K562 (cell line): ENCODE measurements at regions not wholly inside any gene's neighbourhood (a gene's known extent, or its start where the extent isn't known, plus 50 kb on each side); places are given as distances from the start of the nearest gene placed in this dataset.

Source experiments
- ATAC-seq: fragments of 200-7000 bp; cut with Tn5 transposase; 3 replicates; pipeline ENCODE4 v1.9.1; 2020; ENCODE audit warnings: moderate library complexity
- BruUV-seq: library from RNA; stranded (reverse); fragments of 400-500 nt; replicated peaks from 2 replicates; lab custom pipeline; 2021; lab: Mats Ljungman, UMichigan
- CTCF ChIA-PET: fragments of 300-600 bp; formaldehyde crosslinking; extraction: SDS; loops from one replicate; lab custom pipeline; 2021; ENCODE audit warnings: low intra/inter-chr PET ratio; lab: Yijun Ruan, JAX
- POLR2A ChIA-PET: fragments of 300-600, 350-650 bp; sonication (Branson Sonifier 250); formaldehyde crosslinking; extraction: SDS; loops from one replicate; lab custom pipeline; 2021; ENCODE audit warnings: antibody characterized with exemption, inconsistent platforms; lab: Yijun Ruan, JAX
- DNase-seq, 4 experiments: peaks; one replicate each; pipeline versions ENCODE4 v3.0.0 to v3.0.0-alpha.2; 2011 to 2018; ENCODE audit warnings: low spot score in 3 of 4, mixed read lengths in 3 of 4; ENCODE audit errors: extremely low read depth in 1 of 4
- FAIRE-seq: peaks from 2 replicates; lab custom pipeline; 2011; peaks lifted over from hg19 to GRCh38; lab: Jason Lieb, UNC
- H2AFZ ChIP-seq: 2 replicates; pipeline ENCODE4 v1.6.0; 2011; ENCODE audit warnings: low read depth, low read length, control low read depth, inconsistent platforms
- H3K27ac ChIP-seq: fragments of 200-600 bp; 3 replicates; pipeline ENCODE4 v1.8.0; 2011; ENCODE audit warnings: low read depth, mild to moderate bottlenecking, control low read depth, inconsistent platforms, low read length, moderate library complexity, mixed read lengths; ENCODE audit errors: extremely low read depth
- H3K27me3 ChIP-seq, 2 experiments: fragments of 300-600 bp in 1 of 2; 2 replicates in 1 of 2; 3 replicates in 1 of 2; pipeline versions ENCODE4 v1.6.0 to v1.8.0; 2011; ENCODE audit warnings: inconsistent platforms in 2 of 2, low read length in 2 of 2, mild to moderate bottlenecking in 1 of 2, mixed read lengths in 1 of 2, moderate library complexity in 1 of 2; ENCODE audit not compliant: control insufficient read depth in 2 of 2, insufficient read depth in 2 of 2
- H3K36me3 ChIP-seq: fragments of 300-600 bp; 3 replicates; pipeline ENCODE4 v1.8.0; 2011; ENCODE audit warnings: mild to moderate bottlenecking, low read length, inconsistent platforms; ENCODE audit not compliant: control insufficient read depth, insufficient read depth
- H3K4me1 ChIP-seq, 2 experiments: fragments of 200-600 bp in 1 of 2; replicated peaks in 1 of 2; 2 replicates in 1 of 2; 3 replicates in 1 of 2; pipeline versions ENCODE4 v1.5.1 to v1.8.0; 2011; ENCODE audit warnings: inconsistent platforms in 2 of 2, low read length in 2 of 2, mild to moderate bottlenecking in 1 of 2, mixed read lengths in 1 of 2, moderate library complexity in 1 of 2; ENCODE audit not compliant: control insufficient read depth in 2 of 2, insufficient read depth in 2 of 2
- H3K4me2 ChIP-seq: 2 replicates; pipeline ENCODE4 v1.6.1; 2011; ENCODE audit warnings: low read length, control low read depth, inconsistent platforms, mixed read lengths; ENCODE audit not compliant: insufficient read depth
- H3K4me3 ChIP-seq: fragments of 200-600 bp; sonication (generic), shearing (Covaris generic); 2 replicates; pipeline ENCODE4 v1.5.1; 2016; ENCODE audit warnings: control low read depth, inconsistent platforms
- H3K79me2 ChIP-seq: fragments of 200-600 bp; 3 replicates; pipeline ENCODE4 v1.8.0; 2011; ENCODE audit warnings: low read length, inconsistent platforms; ENCODE audit not compliant: control insufficient read depth, insufficient read depth
- H3K9ac ChIP-seq, 2 experiments: 2 replicates each; pipeline versions ENCODE4 v1.6.0 to v1.6.1; 2011; ENCODE audit warnings: low read depth in 2 of 2, low read length in 2 of 2, control low read depth in 1 of 2, inconsistent platforms in 1 of 2, mild to moderate bottlenecking in 1 of 2, mixed read lengths in 1 of 2; ENCODE audit not compliant: insufficient read depth in 1 of 2
- H3K9me1 ChIP-seq: one replicate; pipeline ENCODE4 v1.6.0; 2011; ENCODE audit warnings: inconsistent platforms, mild to moderate bottlenecking, low read length, moderate library complexity; ENCODE audit not compliant: control insufficient read depth, insufficient read depth
- H3K9me3 ChIP-seq: replicated peaks from 2 replicates; pipeline ENCODE4 v1.5.1; 2011; ENCODE audit warnings: low read depth, low read length, inconsistent platforms; ENCODE audit not compliant: control insufficient read depth, insufficient read depth
- H4K20me1 ChIP-seq: replicated peaks from 2 replicates; pipeline ENCODE4 v1.6.1; 2011; ENCODE audit warnings: low read length, inconsistent platforms, mixed read lengths; ENCODE audit not compliant: control insufficient read depth, insufficient read depth
- BRD9 ChIP-seq: fragments of 450-650 bp; IDR thresholded peaks from 2 replicates; pipeline ENCODE4 v1.6.1; 2018; ENCODE audit warnings: low read depth; ENCODE audit not compliant: partially characterized antibody
- CBFB ChIP-seq: sonication (generic); formaldehyde crosslinking; IDR thresholded peaks from 2 replicates; pipeline ENCODE4 v1.4.0; 2020; ENCODE audit warnings: mild to moderate bottlenecking, missing genetic modification reagents
- CCNT2 ChIP-seq: IDR thresholded peaks from 2 replicates; pipeline ENCODE4 v1.6.1; 2011; ENCODE audit warnings: borderline replicate concordance, low read depth, mild to moderate bottlenecking, moderate library complexity, mixed read lengths, low read length; ENCODE audit not compliant: insufficient read length; ENCODE audit errors: extremely low read depth
- ETV5 ChIP-seq: sonication (generic); formaldehyde crosslinking; IDR thresholded peaks from 2 replicates; pipeline ENCODE4 v1.4.0; 2020; ENCODE audit warnings: low read depth, mild to moderate bottlenecking, missing genetic modification reagents
- FIP1L1 ChIP-seq: fragments of 200-400 bp; formaldehyde crosslinking; IDR thresholded peaks from 2 replicates; pipeline ENCODE4 v1.6.1; 2018; ENCODE audit warnings: mild to moderate bottlenecking, low read depth, low read length; ENCODE audit not compliant: poor library complexity, severe bottlenecking
- GATAD2B ChIP-seq: fragments of 450-650 bp; IDR thresholded peaks from 2 replicates; pipeline ENCODE4 v1.6.1; 2017; ENCODE audit warnings: mild to moderate bottlenecking, borderline replicate concordance
- HDAC6 ChIP-seq: IDR thresholded peaks from 2 replicates; pipeline ENCODE4 v1.6.1; 2012; ENCODE audit warnings: low read depth, mild to moderate bottlenecking, control low read depth, inconsistent platforms, low read length, moderate library complexity
- HSF4 ChIP-seq: fragments of 250-450 bp; sonication (Bioruptor Pico); IDR thresholded peaks from 2 replicates; pipeline ENCODE4 v2.1.2; 2022; ENCODE audit warnings: mild to moderate bottlenecking, moderate library complexity, borderline replicate concordance
- LEF1 ChIP-seq: fragments of 450-650 bp; IDR thresholded peaks from 2 replicates; pipeline ENCODE4 v1.6.1; 2016; ENCODE audit warnings: mild to moderate bottlenecking
- NELFE ChIP-seq: IDR thresholded peaks from 2 replicates; pipeline ENCODE4 v1.6.1; 2011; ENCODE audit warnings: mild to moderate bottlenecking; ENCODE audit not compliant: insufficient read depth, insufficient read length
- NR3C1 ChIP-seq: sonication (generic); formaldehyde crosslinking; IDR thresholded peaks from 2 replicates; pipeline ENCODE4 v1.8.1; 2022; ENCODE audit warnings: missing genetic modification reagents
- PCBP1 ChIP-seq: fragments of 200-400 bp; formaldehyde crosslinking; IDR thresholded peaks from 2 replicates; pipeline ENCODE4 v1.6.1; 2018; ENCODE audit warnings: mild to moderate bottlenecking, low read depth, low read length; ENCODE audit not compliant: poor library complexity, severe bottlenecking
- PHF21A ChIP-seq: fragments of 450-650 bp; IDR thresholded peaks from 2 replicates; pipeline ENCODE4 v1.6.1; 2017; ENCODE audit warnings: low read depth, borderline replicate concordance
- SMARCA4 ChIP-seq: fragments of 450-650 bp; IDR thresholded peaks from 2 replicates; pipeline ENCODE4 v1.6.1; 2016
- ZBTB26 ChIP-seq: fragments of 450-650 bp; formaldehyde crosslinking; IDR thresholded peaks from 2 replicates; pipeline ENCODE4 v1.4.0; 2022; ENCODE audit warnings: missing genetic modification characterization
- ZNF124 ChIP-seq: sonication (generic); formaldehyde crosslinking; IDR thresholded peaks from 2 replicates; pipeline ENCODE4 v1.8.1; 2022; ENCODE audit warnings: missing genetic modification reagents
- ZNF764 ChIP-seq: fragments of 250-450 bp; sonication (Bioruptor Pico); IDR thresholded peaks from 2 replicates; pipeline ENCODE4 v1.4.0; 2020; ENCODE audit warnings: low read depth, mild to moderate bottlenecking, moderate library complexity
- WGBS: fragments of 100-300 bp; shearing (Covaris generic); methylation state at CpG from one replicate; pipeline ENCODE4 v1.1.6; 2016; ENCODE audit warnings: low coverage, mixed read lengths; ENCODE audit not compliant: insufficient coverage; ENCODE audit errors: missing lambda C conversion rate; 5-methylcytosine and 5-hydroxymethylcytosine counted together
- in situ Hi-C: fragments of 300-500 bp; cut with MboI; formaldehyde crosslinking; loops from 4 replicates; pipeline ENCODE4 v1.15.0; 2018; ENCODE audit warnings: inconsistent platforms, mixed read lengths
- intact Hi-C: fragments of 100-400 bp; cut with micrococcal nuclease; formaldehyde crosslinking; loops from 2 replicates; pipeline ENCODE4 v1.14.2; 2022

GRCh38 chr3:104920512-104920911, 446.2 kb upstream of the ALCAM start (continued):
- TF ChIP-seq ZBTB26 (no peak), SMARCA4 (no peak), NR3C1 (CRISPR knock-in tag) (no peak), ZNF124 (no peak), PCBP1 (no peak), NELFE (no peak)

GRCh38 chr3:104933972-104934371, 432.7 kb upstream of the ALCAM start:
- intact Hi-C loops (no loop called here), in situ Hi-C loops (no loop called here)
- ChIA-PET CTCF (no interaction called here), POLR2A (no interaction called here)
- BruUV-seq = no TSS peak
- TF ChIP-seq LEF1 (no peak), PHF21A (no peak), HDAC6 (no peak), GATAD2B (no peak), CBFB (CRISPR knock-in tag) (no peak), CCNT2 (no peak), FIP1L1 (no peak), BRD9 (no peak), ETV5 (no peak), ZNF764 (no peak), HSF4 (CRISPR knock-in tag) (no peak)
- Histone ChIP-seq H3K9ac (no peak overlapping the region), H2AFZ (no peak overlapping the region), H3K4me2 (no peak overlapping the region), H4K20me1 (no peaks in the 10 kb centered on the region), H3K9me3 (no peaks in the 10 kb centered on the region), H3K4me1 (no peaks in the 10 kb centered on the region), H3K79me2 (no peaks in the 10 kb centered on the region), H3K27me3 (no peaks in the 10 kb centered on the region), H3K27ac (no peak overlapping the region), H3K36me3 (no peaks in the 10 kb centered on the region), H3K9me1 (no peaks in the 10 kb centered on the region), H3K4me3 (no peak overlapping the region)
- ATAC-seq = no peak
- DNase-seq = no peak
- WGBS = 5% methylated on average over 3 of the region's 3 CpGs
- no peak for FAIRE-seq
